Pancreas (tissue), 10 donors: ENCODE measurements at regions not wholly inside any gene's neighbourhood (a gene's known extent, or its start where the extent isn't known, plus 50 kb on each side); places are given as distances from the start of the nearest gene placed in this dataset.

ENCODE experiments used
- ATAC-seq, 4 donors: fragments of 200-7000 bp; cut with Tn5 transposase; one replicate each; pipeline versions ENCODE4 v1.8.0 to v1.9.1; 2020; ENCODE audit warnings: mild to moderate bottlenecking in 4 of 4, moderate library complexity in 4 of 4
- DNase-seq, 6 donors: peaks; one replicate each; pipeline ENCODE4 v3.0.0-alpha.2; 2020
- FAIRE-seq: peaks from 2 replicates; lab custom pipeline; 2012; peaks lifted over from hg19 to GRCh38; lab: Jason Lieb, UNC
- H3K27ac ChIP-seq, 4 donors: fragments of 200-600 bp; sonication (generic); 1 replicate in 3 of 4; 2 replicates in 1 of 4; pipeline versions ENCODE4 v1.5.0 to v1.8.0; 2020
- H3K27me3 ChIP-seq, 4 donors: fragments of 200-600 bp; one replicate each; pipeline ENCODE4 v1.8.0; 2021
- H3K36me3 ChIP-seq, 3 donors: fragments of 200-600 bp; sonication (generic) in 1 of 3; one replicate each; pipeline versions ENCODE4 v1.5.0 to v1.8.0; 2020 to 2021
- H3K4me1 ChIP-seq, 3 donors: fragments of 200-600 bp; one replicate each; pipeline ENCODE4 v1.8.0; 2021
- H3K4me3 ChIP-seq, 4 donors: fragments of 200-600 bp; sonication (generic) in 2 of 4; one replicate each; pipeline versions ENCODE4 v1.5.0 to v1.8.0; 2020 to 2021
- H3K9me3 ChIP-seq, 4 donors: fragments of 200-600 bp; one replicate each; pipeline ENCODE4 v1.8.0; 2021
- CTCF ChIP-seq, 4 donors: fragments of 200-600 bp; sonication (generic) in 3 of 4; IDR thresholded peaks; one replicate each; pipeline versions ENCODE4 v1.5.0 to v1.8.0; 2021; ENCODE audit warnings: antibody characterized with exemption in 4 of 4
- WGBS, 2 donors: extraction: QIAGEN DNeasy Blood & Tissue Kit; methylation state at CpG; one replicate each; pipeline ENCODE4 v1.1.7; 2013; 5-methylcytosine and 5-hydroxymethylcytosine counted together
- intact Hi-C, 3 donors: fragments of 100-400 bp; cut with DNase I; formaldehyde crosslinking; loops; one replicate each; pipeline versions ENCODE4 v1.11.1 to v1.14.2; 2022
- donor health status: healthy with polysubstance abuse.
- donor health status: DM: no; HTN: no; CAD: no; lungs with moderate emphysema.
- donor health status: DM: no; HTN: no; CAD: no.
- donor health status: control.
- donor health status: control.
- donor health status: Bipolar disorder and iron deficiency.
- donor health status: DM: yes; HTN: yes; CAD: no.
- donor health status: DM: no; HTN: no; CAD: no.
- donor health status: DM: no; HTN: no; CAD: no.
- donor health status: DM: yes; HTN: yes; CAD: no.

GRCh38 chr18:37668971-37669747, 103.6 kb upstream of the CELF4 start:
- Histone ChIP-seq H3K36me3 (no peaks in the 10 kb centered on the region), H3K27me3 (no peaks in the 10 kb centered on the region), H3K4me1 (no peaks in the 10 kb centered on the region), H3K27ac (no peak overlapping the region), H3K4me3 (no peak overlapping the region), H3K9me3 (no peaks in the 10 kb centered on the region)
- intact Hi-C loops = no loop called here
- TF ChIP-seq CTCF (IDR thresholded peaks at IDR 0.05) = no peak
- DNase-seq (no peak), ATAC-seq (peak in 2 of 4 donors; percentile 29 to 30), FAIRE-seq (no peak)
- 54 to 55% methylated on average over 15 of the region's 15 CpGs for whole genome bisulfite sequencing, 2 donors

GRCh38 chr18:37667836-37668235, 102.2 kb upstream of the CELF4 start:
- ATAC-seq = no peak
- H3K4me1 ChIP-seq = no peaks in the 10 kb centered on the region
- H3K9me3 ChIP-seq = no peaks in the 10 kb centered on the region
- no peak for DNase-seq
- TF ChIP-seq CTCF (IDR thresholded peaks at IDR 0.05) = no peak
- no peaks in the 10 kb centered on the region for H3K36me3 ChIP-seq
- no peaks in the 10 kb centered on the region for H3K27me3 ChIP-seq
- intact Hi-C loops = no loop called here
- WGBS, 2 donors = 49 to 52% methylated on average over 1 of the region's 1 CpG
- no peak for FAIRE-seq
- no peak overlapping the region for H3K4me3 ChIP-seq
- no peak overlapping the region for H3K27ac ChIP-seq

- no peak for FAIRE-seq
- WGBS, 2 donors = 28 to 35% methylated on average over 1 of the region's 1 CpG
- H3K27me3 ChIP-seq = no peaks in the 10 kb centered on the region
- no peak for TF ChIP-seq CTCF (IDR thresholded peaks at IDR 0.05)
- no peak for DNase-seq
- no peak overlapping the region for H3K27ac ChIP-seq
- no peaks in the 10 kb centered on the region for H3K9me3 ChIP-seq
- no peaks in the 10 kb centered on the region for H3K4me1 ChIP-seq
- ATAC-seq = no peak
- H3K4me3 ChIP-seq = no peak overlapping the region
- H3K36me3 ChIP-seq = no peaks in the 10 kb centered on the region
- intact Hi-C loops = no loop called here
These were observed 101.4 kb upstream of the CELF4 start for GRCh38 chr18:37666991-37667390.

- H3K4me1 ChIP-seq = no peaks in the 10 kb centered on the region
- intact Hi-C loops = no loop called here
- 46 to 48% methylated on average over 2 of the region's 2 CpGs for WGBS, 2 donors
- H3K27ac ChIP-seq = no peak overlapping the region
- DNase-seq (no peak), ATAC-seq (peak in 2 of 4 donors; percentile 34 to 41), FAIRE-seq (no peak)
- H3K9me3 ChIP-seq = no peaks in the 10 kb centered on the region
- H3K27me3 ChIP-seq = no peaks in the 10 kb centered on the region
- no peaks in the 10 kb centered on the region for H3K36me3 ChIP-seq
- H3K4me3 ChIP-seq = no peak overlapping the region
- no peak for TF ChIP-seq CTCF (IDR thresholded peaks at IDR 0.05)
These were observed 100.9 kb upstream of the CELF4 start for GRCh38 chr18:37666451-37666850.

- DNase-seq = no peak
- intact Hi-C loops = no loop called here
These were observed 99.7 kb upstream of the CELF4 start for GRCh38 chr18:37665346-37665745.

More at GRCh38 chr18:37665346-37665745, 99.7 kb upstream of the CELF4 start:
- ATAC-seq (no peak), FAIRE-seq (no peak)
- Histone ChIP-seq H3K27me3 (no peaks in the 10 kb centered on the region), H3K27ac (no peak overlapping the region), H3K9me3 (no peaks in the 10 kb centered on the region), H3K4me3 (no peak overlapping the region), H3K36me3 (no peaks in the 10 kb centered on the region), H3K4me1 (no peaks in the 10 kb centered on the region)
- 81 to 82% methylated on average over 2 of the region's 2 CpGs for WGBS, 2 donors
- TF ChIP-seq CTCF (IDR thresholded peaks at IDR 0.05) = no peak
